Liver (tissue), 8 donors: ENCODE measurements at regions not wholly inside any gene's neighbourhood (a gene's known extent, or its start where the extent isn't known, plus 50 kb on each side); places are given as distances from the start of the nearest gene placed in this dataset.

Experiments
- DNase-seq: peaks from one replicate; pipeline ENCODE4 v3.0.0-alpha.2; 2017; ENCODE audit warnings: low spot score
- H3K27ac ChIP-seq, 2 donors: one replicate each; pipeline ENCODE4 v1.7.0; 2013; ENCODE audit warnings: inconsistent platforms in 2 of 2, low read length in 2 of 2, control low read depth in 1 of 2, low read depth in 1 of 2, mild to moderate bottlenecking in 1 of 2
- H3K27me3 ChIP-seq, 4 donors: one replicate each; pipeline versions ENCODE4 v1.6.1 to v1.7.0; 2013; ENCODE audit warnings: low read length in 3 of 4, inconsistent platforms in 1 of 4, mild to moderate bottlenecking in 1 of 4, moderate library complexity in 1 of 4; ENCODE audit not compliant: control insufficient read depth in 4 of 4, insufficient read depth in 4 of 4
- H3K36me3 ChIP-seq, 4 donors: one replicate each; pipeline versions ENCODE4 v1.6.1 to v1.7.0; 2013; ENCODE audit warnings: low read length in 3 of 4, mild to moderate bottlenecking in 3 of 4, low read depth in 1 of 4, moderate library complexity in 1 of 4; ENCODE audit not compliant: control insufficient read depth in 4 of 4, insufficient read depth in 3 of 4
- H3K4me1 ChIP-seq, 4 donors: one replicate each; pipeline versions ENCODE4 v1.6.1 to v1.7.0; 2013; ENCODE audit warnings: low read length in 3 of 4, mild to moderate bottlenecking in 3 of 4, moderate library complexity in 1 of 4; ENCODE audit not compliant: control insufficient read depth in 4 of 4, insufficient read depth in 4 of 4
- H3K4me3 ChIP-seq, 3 donors: one replicate each; pipeline versions ENCODE4 v1.6.1 to v1.7.0; 2013; ENCODE audit warnings: low read length in 3 of 3, control low read depth in 1 of 3, low read depth in 1 of 3, mild to moderate bottlenecking in 1 of 3
- H3K9ac ChIP-seq, 2 donors: one replicate each; pipeline ENCODE4 v1.7.0; 2013; ENCODE audit warnings: low read length in 2 of 2, mild to moderate bottlenecking in 2 of 2, moderate library complexity in 2 of 2, control low read depth in 1 of 2, low read depth in 1 of 2
- H3K9me3 ChIP-seq, 4 donors: one replicate each; pipeline versions ENCODE4 v1.6.1 to v1.7.0; 2013; ENCODE audit warnings: low read length in 3 of 4; ENCODE audit not compliant: control insufficient read depth in 4 of 4
- EGR1 ChIP-seq, 2 donors: IDR thresholded peaks; 2 replicates each; pipeline ENCODE4 v1.6.1; 2016 to 2018; ENCODE audit warnings: antibody characterized with exemption in 2 of 2, low read depth in 2 of 2
- FOXA1 ChIP-seq: IDR thresholded peaks from 2 replicates; pipeline ENCODE4 v1.6.1; 2016; ENCODE audit warnings: antibody characterized with exemption
- FOXA2 ChIP-seq: IDR thresholded peaks from 2 replicates; pipeline ENCODE4 v1.6.1; 2016; ENCODE audit warnings: antibody characterized with exemption
- GABPA ChIP-seq, 2 donors: IDR thresholded peaks in 1 of 2; conservative IDR thresholded peaks in 1 of 2; 2 replicates each; pipeline ENCODE4 v1.6.1; 2016; ENCODE audit warnings: antibody characterized with exemption in 2 of 2, mild to moderate bottlenecking in 1 of 2, moderate library complexity in 1 of 2
- HNF4A ChIP-seq, 2 donors: conservative IDR thresholded peaks; 2 replicates each; pipeline ENCODE4 v1.6.1; 2016; ENCODE audit warnings: antibody characterized with exemption in 2 of 2, mild to moderate bottlenecking in 2 of 2
- HNF4G ChIP-seq: IDR thresholded peaks from 2 replicates; pipeline ENCODE4 v1.6.1; 2016; ENCODE audit warnings: antibody characterized with exemption
- JUND ChIP-seq, 2 donors: IDR thresholded peaks; 2 replicates each; pipeline ENCODE4 v1.6.1; 2016; ENCODE audit warnings: antibody characterized with exemption in 2 of 2
- NR2F2 ChIP-seq: IDR thresholded peaks from 2 replicates; pipeline ENCODE4 v1.6.1; 2016; ENCODE audit warnings: antibody characterized with exemption
- RAD21 ChIP-seq, 2 donors: IDR thresholded peaks; 2 replicates each; pipeline ENCODE4 v1.6.1; 2016; ENCODE audit warnings: antibody characterized with exemption in 2 of 2, mild to moderate bottlenecking in 2 of 2
- RXRA ChIP-seq, 2 donors: IDR thresholded peaks; 2 replicates each; pipeline ENCODE4 v1.6.1; 2017 to 2018; ENCODE audit warnings: antibody characterized with exemption in 2 of 2, mild to moderate bottlenecking in 1 of 2
- TAF1 ChIP-seq: conservative IDR thresholded peaks from 2 replicates; pipeline ENCODE4 v1.6.1; 2016; ENCODE audit warnings: antibody characterized with exemption, mild to moderate bottlenecking
- YY1 ChIP-seq: IDR thresholded peaks from 2 replicates; pipeline ENCODE4 v1.6.1; 2016; ENCODE audit warnings: antibody characterized with exemption, mild to moderate bottlenecking
- WGBS: extraction: QIAGEN DNeasy Blood & Tissue Kit; methylation state at CpG from one replicate; pipeline ENCODE4 v1.1.7; 2013; 5-methylcytosine and 5-hydroxymethylcytosine counted together
- TF ChIP-seq, protein P1 (sequence below): IDR thresholded peaks from 2 replicates; pipeline ENCODE4 v1.6.1; 2016; ENCODE audit warnings: antibody characterized with exemption, mild to moderate bottlenecking
- TF ChIP-seq, protein P2 (sequence below): fragments of 150-350 bp; IDR thresholded peaks from 2 replicates; pipeline ENCODE4 v1.5.1; 2017; ENCODE audit warnings: improper control_type of control experiment, low read depth, low read length; ENCODE audit not compliant: missing input control
- TF ChIP-seq, protein P3 (sequence below): IDR thresholded peaks from 2 replicates; pipeline ENCODE4 v1.6.1; 2016; ENCODE audit warnings: antibody characterized with exemption
- TF ChIP-seq, protein P4 (sequence below): IDR thresholded peaks from 2 replicates; pipeline ENCODE4 v1.6.1; 2016; ENCODE audit warnings: antibody characterized with exemption
- donor health status: healthy.
- donor health status: healthy.
- donor health status: healthy.
- donor health status: healthy.
- donor health status: healthy.

DNA sequence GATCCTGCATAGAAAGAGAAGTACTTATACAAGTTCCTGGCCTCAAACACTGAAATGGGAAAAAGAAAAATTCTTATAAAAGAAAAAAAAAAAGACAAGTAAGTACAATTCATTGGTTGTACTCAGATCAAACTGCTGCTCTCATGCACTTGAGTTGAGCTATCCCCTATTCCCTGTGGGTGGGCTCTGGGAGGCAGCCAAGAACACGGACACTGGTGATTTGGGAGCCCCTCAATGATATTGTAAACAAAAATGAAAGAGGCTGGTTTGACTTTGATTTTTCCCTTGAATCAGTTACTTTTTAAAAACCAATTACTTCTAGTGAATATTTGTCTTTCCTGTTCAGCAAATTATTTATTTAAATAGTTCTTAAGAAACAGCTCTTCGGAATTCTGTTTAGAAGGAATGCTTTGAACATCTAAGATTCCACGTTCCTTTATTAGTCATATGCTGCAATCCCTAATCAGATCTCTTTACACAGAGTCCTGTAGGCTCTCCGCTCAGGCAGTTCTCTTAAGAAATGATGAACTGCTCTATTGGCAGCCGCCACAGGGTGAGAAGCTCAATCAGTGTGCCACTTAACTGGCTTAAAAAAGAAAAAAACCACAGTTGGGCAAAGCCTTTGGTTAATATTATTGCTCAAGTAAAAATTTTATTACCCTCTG is 225.1 kb downstream of the TMEM182 start (continued):
- TF ChIP-seq, protein P1, sequence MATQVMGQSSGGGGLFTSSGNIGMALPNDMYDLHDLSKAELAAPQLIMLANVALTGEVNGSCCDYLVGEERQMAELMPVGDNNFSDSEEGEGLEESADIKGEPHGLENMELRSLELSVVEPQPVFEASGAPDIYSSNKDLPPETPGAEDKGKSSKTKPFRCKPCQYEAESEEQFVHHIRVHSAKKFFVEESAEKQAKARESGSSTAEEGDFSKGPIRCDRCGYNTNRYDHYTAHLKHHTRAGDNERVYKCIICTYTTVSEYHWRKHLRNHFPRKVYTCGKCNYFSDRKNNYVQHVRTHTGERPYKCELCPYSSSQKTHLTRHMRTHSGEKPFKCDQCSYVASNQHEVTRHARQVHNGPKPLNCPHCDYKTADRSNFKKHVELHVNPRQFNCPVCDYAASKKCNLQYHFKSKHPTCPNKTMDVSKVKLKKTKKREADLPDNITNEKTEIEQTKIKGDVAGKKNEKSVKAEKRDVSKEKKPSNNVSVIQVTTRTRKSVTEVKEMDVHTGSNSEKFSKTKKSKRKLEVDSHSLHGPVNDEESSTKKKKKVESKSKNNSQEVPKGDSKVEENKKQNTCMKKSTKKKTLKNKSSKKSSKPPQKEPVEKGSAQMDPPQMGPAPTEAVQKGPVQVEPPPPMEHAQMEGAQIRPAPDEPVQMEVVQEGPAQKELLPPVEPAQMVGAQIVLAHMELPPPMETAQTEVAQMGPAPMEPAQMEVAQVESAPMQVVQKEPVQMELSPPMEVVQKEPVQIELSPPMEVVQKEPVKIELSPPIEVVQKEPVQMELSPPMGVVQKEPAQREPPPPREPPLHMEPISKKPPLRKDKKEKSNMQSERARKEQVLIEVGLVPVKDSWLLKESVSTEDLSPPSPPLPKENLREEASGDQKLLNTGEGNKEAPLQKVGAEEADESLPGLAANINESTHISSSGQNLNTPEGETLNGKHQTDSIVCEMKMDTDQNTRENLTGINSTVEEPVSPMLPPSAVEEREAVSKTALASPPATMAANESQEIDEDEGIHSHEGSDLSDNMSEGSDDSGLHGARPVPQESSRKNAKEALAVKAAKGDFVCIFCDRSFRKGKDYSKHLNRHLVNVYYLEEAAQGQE = no peak
- no peak for TF ChIP-seq EGR1 (IDR thresholded peaks at IDR 0.05; ENCODE audit: low read depth in 2 of 2)
- no peak for TF ChIP-seq FOXA2

DNA sequence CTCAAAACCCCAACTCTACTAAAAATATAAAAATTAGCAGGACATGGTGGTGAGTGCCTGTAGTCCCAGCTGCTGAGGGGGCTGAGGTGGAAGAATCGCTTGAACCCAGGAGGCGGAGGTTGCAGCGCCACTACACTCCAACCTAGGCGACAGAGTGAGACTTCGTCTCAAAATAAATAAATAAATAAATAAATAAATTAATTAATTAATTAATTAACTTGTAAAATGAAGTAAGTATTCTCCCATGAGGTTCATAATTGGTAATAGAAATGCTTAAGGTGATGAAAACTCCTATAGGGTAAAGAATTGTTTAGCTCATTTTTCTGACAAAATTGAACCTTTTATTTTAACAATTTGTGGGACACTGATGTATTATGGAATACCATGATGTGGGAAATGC is 230.8 kb downstream of the TMEM182 start:
- no peaks in the 10 kb centered on the region for H3K36me3 ChIP-seq
- no peak for DNase-seq
- H3K27ac ChIP-seq = no peak overlapping the region
- WGBS = 97% methylated on average over 5 of the region's 5 CpGs
- H3K9ac ChIP-seq = no peak overlapping the region
- H3K9me3 ChIP-seq = no peaks in the 10 kb centered on the region
- H3K4me1 ChIP-seq = no peaks in the 10 kb centered on the region
- TF ChIP-seq, protein P2, sequence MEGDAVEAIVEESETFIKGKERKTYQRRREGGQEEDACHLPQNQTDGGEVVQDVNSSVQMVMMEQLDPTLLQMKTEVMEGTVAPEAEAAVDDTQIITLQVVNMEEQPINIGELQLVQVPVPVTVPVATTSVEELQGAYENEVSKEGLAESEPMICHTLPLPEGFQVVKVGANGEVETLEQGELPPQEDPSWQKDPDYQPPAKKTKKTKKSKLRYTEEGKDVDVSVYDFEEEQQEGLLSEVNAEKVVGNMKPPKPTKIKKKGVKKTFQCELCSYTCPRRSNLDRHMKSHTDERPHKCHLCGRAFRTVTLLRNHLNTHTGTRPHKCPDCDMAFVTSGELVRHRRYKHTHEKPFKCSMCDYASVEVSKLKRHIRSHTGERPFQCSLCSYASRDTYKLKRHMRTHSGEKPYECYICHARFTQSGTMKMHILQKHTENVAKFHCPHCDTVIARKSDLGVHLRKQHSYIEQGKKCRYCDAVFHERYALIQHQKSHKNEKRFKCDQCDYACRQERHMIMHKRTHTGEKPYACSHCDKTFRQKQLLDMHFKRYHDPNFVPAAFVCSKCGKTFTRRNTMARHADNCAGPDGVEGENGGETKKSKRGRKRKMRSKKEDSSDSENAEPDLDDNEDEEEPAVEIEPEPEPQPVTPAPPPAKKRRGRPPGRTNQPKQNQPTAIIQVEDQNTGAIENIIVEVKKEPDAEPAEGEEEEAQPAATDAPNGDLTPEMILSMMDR = no peak
- TF ChIP-seq HNF4A (conservative IDR thresholded peaks at IDR 0.05) (no peak), FOXA1 (no peak)
- no peaks in the 10 kb centered on the region for H3K27me3 ChIP-seq
- H3K4me3 ChIP-seq = no peak overlapping the region

DNA sequence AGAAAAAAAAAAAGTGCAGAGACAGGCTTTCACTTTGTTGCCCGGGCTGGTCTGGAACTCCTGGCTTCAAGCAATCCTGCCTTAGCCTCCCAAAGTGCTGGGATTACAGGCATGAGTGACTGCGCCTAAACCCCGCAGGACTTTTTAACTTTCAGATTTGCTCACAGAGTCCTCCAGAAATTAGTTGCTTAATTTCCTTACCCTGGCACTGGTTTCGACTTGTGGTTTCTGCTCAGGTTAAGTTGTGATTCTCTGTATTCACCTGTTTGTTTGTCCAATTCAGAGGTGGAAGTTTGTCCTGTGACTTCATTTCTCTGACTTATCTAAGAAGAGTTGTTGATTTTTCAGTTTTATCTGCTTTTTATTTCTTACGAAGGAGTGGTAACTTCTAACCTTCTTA is 238.1 kb downstream of the TMEM182 start:
- Histone ChIP-seq H3K36me3 (no peaks in the 10 kb centered on the region), H3K4me3 (no peak overlapping the region), H3K27me3 (no peaks in the 10 kb centered on the region), H3K4me1 (no peaks in the 10 kb centered on the region), H3K27ac (no peak overlapping the region), H3K9me3 (no peaks in the 10 kb centered on the region), H3K9ac (no peak overlapping the region)
- 85% methylated on average over 5 of the region's 5 CpGs for WGBS
- no peak for DNase-seq
- no peak for TF ChIP-seq GABPA (IDR thresholded peaks at IDR 0.05 in 1 of 2, conservative IDR thresholded peaks at IDR 0.05 in 1 of 2)
- no peak for TF ChIP-seq YY1
- TF ChIP-seq TAF1 = no peak
- TF ChIP-seq JUND (IDR thresholded peaks at IDR 0.05) = no peak
- no peak for TF ChIP-seq RXRA (IDR thresholded peaks at IDR 0.05)
- TF ChIP-seq FOXA2 = no peak
- TF ChIP-seq FOXA1 = no peak
- TF ChIP-seq, protein P2 = no peak
- TF ChIP-seq HNF4G = no peak
- TF ChIP-seq, protein P1 = no peak
- no peak for TF ChIP-seq RAD21 (IDR thresholded peaks at IDR 0.05)
- TF ChIP-seq, protein P3, sequence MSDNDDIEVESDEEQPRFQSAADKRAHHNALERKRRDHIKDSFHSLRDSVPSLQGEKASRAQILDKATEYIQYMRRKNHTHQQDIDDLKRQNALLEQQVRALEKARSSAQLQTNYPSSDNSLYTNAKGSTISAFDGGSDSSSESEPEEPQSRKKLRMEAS = no peak
- TF ChIP-seq NR2F2 = no peak
- TF ChIP-seq, protein P4, sequence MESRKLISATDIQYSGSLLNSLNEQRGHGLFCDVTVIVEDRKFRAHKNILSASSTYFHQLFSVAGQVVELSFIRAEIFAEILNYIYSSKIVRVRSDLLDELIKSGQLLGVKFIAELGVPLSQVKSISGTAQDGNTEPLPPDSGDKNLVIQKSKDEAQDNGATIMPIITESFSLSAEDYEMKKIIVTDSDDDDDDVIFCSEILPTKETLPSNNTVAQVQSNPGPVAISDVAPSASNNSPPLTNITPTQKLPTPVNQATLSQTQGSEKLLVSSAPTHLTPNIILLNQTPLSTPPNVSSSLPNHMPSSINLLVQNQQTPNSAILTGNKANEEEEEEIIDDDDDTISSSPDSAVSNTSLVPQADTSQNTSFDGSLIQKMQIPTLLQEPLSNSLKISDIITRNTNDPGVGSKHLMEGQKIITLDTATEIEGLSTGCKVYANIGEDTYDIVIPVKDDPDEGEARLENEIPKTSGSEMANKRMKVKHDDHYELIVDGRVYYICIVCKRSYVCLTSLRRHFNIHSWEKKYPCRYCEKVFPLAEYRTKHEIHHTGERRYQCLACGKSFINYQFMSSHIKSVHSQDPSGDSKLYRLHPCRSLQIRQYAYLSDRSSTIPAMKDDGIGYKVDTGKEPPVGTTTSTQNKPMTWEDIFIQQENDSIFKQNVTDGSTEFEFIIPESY = no peak
- no peak for TF ChIP-seq EGR1 (IDR thresholded peaks at IDR 0.05; ENCODE audit: low read depth in 2 of 2)
- no peak for TF ChIP-seq HNF4A (conservative IDR thresholded peaks at IDR 0.05)
